Neural progenitor cell (in vitro differentiated cells): ENCODE measurements at regions not wholly inside any gene's neighbourhood (a gene's known extent, or its start where the extent isn't known, plus 50 kb on each side); places are given as distances from the start of the nearest gene placed in this dataset.

Experiments
- DNase-seq: peaks from one replicate; pipeline ENCODE4 v3.0.0-alpha.2; 2016; ENCODE audit warnings: low spot score
- H2AFZ ChIP-seq: fragments of 200-600 bp; sonication (generic); replicated peaks from 2 replicates; pipeline ENCODE4 v1.6.1; 2016; ENCODE audit warnings: antibody characterized with exemption
- H3F3A ChIP-seq: fragments of 200-600 bp; sonication (generic); 2 replicates; pipeline ENCODE4 v1.6.1; 2016; ENCODE audit warnings: antibody characterized with exemption, low read depth
- H3K27ac ChIP-seq: fragments of 200-600 bp; sonication (generic); 2 replicates; pipeline ENCODE4 v1.5.1; 2016; ENCODE audit warnings: mild to moderate bottlenecking
- H3K27me3 ChIP-seq: fragments of 200-600 bp; sonication (generic); 2 replicates; pipeline ENCODE4 v1.6.1; 2016; ENCODE audit warnings: mild to moderate bottlenecking, moderate library complexity
- H3K36me3 ChIP-seq: fragments of 200-600 bp; sonication (generic); 2 replicates; pipeline ENCODE4 v1.5.1; 2016
- H3K4me1 ChIP-seq: fragments of 200-600 bp; sonication (generic); 2 replicates; pipeline ENCODE4 v1.6.1; 2016; ENCODE audit warnings: mixed run types
- H3K4me2 ChIP-seq: fragments of 200-600 bp; sonication (generic); 2 replicates; pipeline ENCODE4 v1.6.1; 2016
- H3K4me3 ChIP-seq: fragments of 200-600 bp; sonication (generic); 2 replicates; pipeline ENCODE4 v1.5.1; 2016
- H3K79me2 ChIP-seq: fragments of 200-600 bp; sonication (generic); 2 replicates; pipeline ENCODE4 v1.6.1; 2016; ENCODE audit warnings: low read depth
- H3K9ac ChIP-seq: fragments of 200-600 bp; sonication (generic); 2 replicates; pipeline ENCODE4 v1.6.1; 2016
- H3K9me3 ChIP-seq: fragments of 200-600 bp; sonication (generic); 2 replicates; pipeline ENCODE4 v1.5.1; 2016; ENCODE audit warnings: low read depth
- H4K20me1 ChIP-seq: fragments of 200-600 bp; sonication (generic); 2 replicates; pipeline ENCODE4 v1.6.1; 2016; ENCODE audit warnings: low read depth
- H3K27ac Mint-ChIP-seq: 3 replicates; pipeline ENCODE4 v1.8.0; 2021; ENCODE audit warnings: mixed read lengths
- H3K27me3 Mint-ChIP-seq: 2 replicates; pipeline ENCODE4 v1.8.0; 2022; ENCODE audit warnings: low read depth, mild to moderate bottlenecking, inconsistent platforms, moderate library complexity, mixed read lengths; ENCODE audit not compliant: insufficient read depth
- H3K36me3 Mint-ChIP-seq: 3 replicates; pipeline ENCODE4 v1.8.0; 2021; ENCODE audit warnings: mixed read lengths
- H3K4me1 Mint-ChIP-seq: 3 replicates; pipeline ENCODE4 v1.8.0; 2021; ENCODE audit warnings: mixed read lengths
- H3K4me3 Mint-ChIP-seq: 3 replicates; pipeline ENCODE4 v1.8.0; 2021; ENCODE audit warnings: mild to moderate bottlenecking, moderate library complexity, mixed read lengths
- H3K9me3 Mint-ChIP-seq: 3 replicates; pipeline ENCODE4 v1.8.0; 2020; ENCODE audit warnings: mixed read lengths
- CTCF ChIP-seq: fragments of 200-600 bp; sonication (generic); IDR thresholded peaks from 2 replicates; pipeline ENCODE4 v1.5.1; 2017; ENCODE audit warnings: antibody characterized with exemption, mild to moderate bottlenecking
- EZH2 ChIP-seq: fragments of 200-600 bp; sonication (generic); IDR thresholded peaks from 2 replicates; pipeline ENCODE4 v1.6.1; 2017; ENCODE audit warnings: antibody characterized with exemption, mild to moderate bottlenecking, moderate library complexity
- EZH2phosphoT487 ChIP-seq: fragments of 200-600 bp; sonication (generic); IDR thresholded peaks from 2 replicates; pipeline ENCODE4 v1.6.1; 2017; ENCODE audit warnings: antibody characterized with exemption

- no peak overlapping the region for H3K4me2 ChIP-seq
- no peak for TF ChIP-seq EZH2phosphoT487
- no peak for TF ChIP-seq CTCF
- no peak for TF ChIP-seq EZH2
- no peaks in the 10 kb centered on the region for H4K20me1 ChIP-seq
- Mint-ChIP-seq H3K27ac (no peak overlapping the region), H3K4me3 (no peak overlapping the region), H3K27me3 (peaks cover 2% of the 10 kb centered on the region), H3K9me3 (no peaks in the 10 kb centered on the region), H3K4me1 (no peaks in the 10 kb centered on the region), H3K36me3 (no peaks in the 10 kb centered on the region)
- H3K79me2 ChIP-seq: no peaks in the 10 kb centered on the region
- no peak overlapping the region for H3K4me3 ChIP-seq
- H3K9ac ChIP-seq: no peak overlapping the region
- H2AFZ ChIP-seq: no peak overlapping the region
- H3F3A ChIP-seq: no peaks in the 10 kb centered on the region
- no peak for DNase-seq
- no peaks in the 10 kb centered on the region for H3K36me3 ChIP-seq
- no peaks in the 10 kb centered on the region for H3K27me3 ChIP-seq
- no peak overlapping the region for H3K27ac ChIP-seq
- H3K9me3 ChIP-seq: no peaks in the 10 kb centered on the region
- H3K4me1 ChIP-seq: no peaks in the 10 kb centered on the region
These were observed 54.5 kb upstream of the APP start for GRCh38 chr21:26225046-26225445.

GRCh38 chr21:26224366-26224765 lies 53.8 kb upstream of the APP start:
- Mint-ChIP-seq H3K36me3 (no peaks in the 10 kb centered on the region), H3K4me1 (no peaks in the 10 kb centered on the region), H3K27me3 (peaks cover 2% of the 10 kb centered on the region), H3K27ac (no peak overlapping the region), H3K4me3 (no peak overlapping the region), H3K9me3 (no peaks in the 10 kb centered on the region)
- H3K4me3 ChIP-seq: no peak overlapping the region
- H3F3A ChIP-seq: no peaks in the 10 kb centered on the region
- no peaks in the 10 kb centered on the region for H3K27me3 ChIP-seq
- no peaks in the 10 kb centered on the region for H3K4me1 ChIP-seq
- no peak for TF ChIP-seq EZH2
- TF ChIP-seq EZH2phosphoT487: no peak
- no peak for TF ChIP-seq CTCF
- H2AFZ ChIP-seq: no peak overlapping the region
- H3K36me3 ChIP-seq: no peaks in the 10 kb centered on the region
- H3K4me2 ChIP-seq: no peak overlapping the region
- H4K20me1 ChIP-seq: no peaks in the 10 kb centered on the region
- no peak overlapping the region for H3K27ac ChIP-seq
- no peak for DNase-seq
- no peak overlapping the region for H3K9ac ChIP-seq
- no peaks in the 10 kb centered on the region for H3K79me2 ChIP-seq
- no peaks in the 10 kb centered on the region for H3K9me3 ChIP-seq
